H9 (cell line): ENCODE measurements at regions not wholly inside any gene's neighbourhood (a gene's known extent, or its start where the extent isn't known, plus 50 kb on each side); places are given as distances from the start of the nearest gene placed in this dataset.

Experiments
- DNase-seq: peaks from one replicate; pipeline ENCODE4 v3.0.0-alpha.2; 2017
- H2AFZ ChIP-seq: one replicate; pipeline ENCODE4 v1.6.1; 2013; ENCODE audit warnings: mild to moderate bottlenecking, low read length, control low read depth, moderate library complexity
- H2AK5ac ChIP-seq: 2 replicates; pipeline ENCODE4 v1.6.1; 2013; ENCODE audit warnings: low read length, control low read depth, mixed read lengths; ENCODE audit not compliant: insufficient read length
- H2BK120ac ChIP-seq: one replicate; pipeline ENCODE4 v1.6.1; 2013; ENCODE audit warnings: low read depth, mild to moderate bottlenecking, low read length, control low read depth, inconsistent platforms; ENCODE audit not compliant: poor library complexity, severe bottlenecking
- H2BK12ac ChIP-seq: 2 replicates; pipeline ENCODE4 v1.6.1; 2013; ENCODE audit warnings: low read length, control low read depth, mixed read lengths, low read depth; ENCODE audit not compliant: insufficient read length
- H2BK15ac ChIP-seq: 2 replicates; pipeline ENCODE4 v1.6.1; 2013; ENCODE audit warnings: low read depth, low read length, control low read depth
- H2BK20ac ChIP-seq: one replicate; pipeline ENCODE4 v1.6.1; 2013; ENCODE audit warnings: low read depth, mild to moderate bottlenecking, low read length, control low read depth, inconsistent platforms; ENCODE audit not compliant: poor library complexity, severe bottlenecking
- H2BK5ac ChIP-seq: 2 replicates; pipeline ENCODE4 v1.6.1; 2013; ENCODE audit warnings: low read length, control low read depth, mixed read lengths; ENCODE audit not compliant: insufficient read length
- H3K14ac ChIP-seq: 2 replicates; pipeline ENCODE4 v1.6.1; 2013; ENCODE audit warnings: low read length, control low read depth; ENCODE audit not compliant: insufficient read depth
- H3K18ac ChIP-seq: 2 replicates; pipeline ENCODE4 v1.6.1; 2013; ENCODE audit warnings: low read depth, mild to moderate bottlenecking, mixed read lengths, low read length, control low read depth; ENCODE audit not compliant: insufficient read length
- H3K23ac ChIP-seq: 2 replicates; pipeline ENCODE4 v1.6.1; 2013; ENCODE audit warnings: low read length, control low read depth, mixed read lengths, low read depth; ENCODE audit not compliant: insufficient read length
- H3K23me2 ChIP-seq: 2 replicates; pipeline ENCODE4 v1.6.1; 2013; ENCODE audit warnings: low read depth, mild to moderate bottlenecking, mixed read lengths, low read length, control low read depth; ENCODE audit not compliant: insufficient read length, poor library complexity, severe bottlenecking
- H3K27ac ChIP-seq: 2 replicates; pipeline ENCODE4 v1.5.1; 2013; ENCODE audit warnings: low read length, control low read depth, mixed read lengths, low read depth; ENCODE audit not compliant: insufficient read length
- H3K27me3 ChIP-seq: 2 replicates; pipeline ENCODE4 v1.6.1; 2013; ENCODE audit warnings: low read length, control low read depth, inconsistent platforms; ENCODE audit not compliant: insufficient read depth
- H3K4ac ChIP-seq: 2 replicates; pipeline ENCODE4 v1.6.1; 2013; ENCODE audit warnings: low read depth, mild to moderate bottlenecking, control low read depth, inconsistent platforms, low read length, moderate library complexity
- H3K4me1 ChIP-seq: 2 replicates; pipeline ENCODE4 v1.6.1; 2013; ENCODE audit warnings: low read length, control low read depth, inconsistent platforms; ENCODE audit not compliant: insufficient read depth
- H3K4me2 ChIP-seq: 2 replicates; pipeline ENCODE4 v1.6.1; 2013; ENCODE audit warnings: low read length, control low read depth, mixed read lengths; ENCODE audit not compliant: insufficient read length, insufficient read depth
- H3K56ac ChIP-seq: 2 replicates; pipeline ENCODE4 v1.6.1; 2013; ENCODE audit warnings: low read depth, mild to moderate bottlenecking, mixed read lengths, low read length, control low read depth; ENCODE audit not compliant: insufficient read length
- H3K79me1 ChIP-seq: 2 replicates; pipeline ENCODE4 v1.6.1; 2013; ENCODE audit warnings: low read depth, mild to moderate bottlenecking, moderate library complexity, low read length, control low read depth, inconsistent platforms; ENCODE audit not compliant: insufficient read depth, poor library complexity, severe bottlenecking
- H3K79me2 ChIP-seq: 2 replicates; pipeline ENCODE4 v1.6.1; 2013; ENCODE audit warnings: low read length, control low read depth, inconsistent platforms; ENCODE audit not compliant: insufficient read depth
- H3K9ac ChIP-seq: 2 replicates; pipeline ENCODE4 v1.6.1; 2013; ENCODE audit warnings: low read length, control low read depth, mixed read lengths; ENCODE audit not compliant: insufficient read length; ENCODE audit errors: extremely low read depth
- H3K9me3 ChIP-seq: one replicate; pipeline ENCODE4 v1.6.1; 2013; ENCODE audit warnings: low read depth, low read length, inconsistent platforms; ENCODE audit not compliant: control insufficient read depth
- H3T11ph ChIP-seq: one replicate; pipeline ENCODE4 v1.6.1; 2013; ENCODE audit warnings: mild to moderate bottlenecking, low read length, control low read depth, inconsistent platforms
- H4K20me1 ChIP-seq: one replicate; pipeline ENCODE4 v1.6.1; 2013; ENCODE audit not compliant: control insufficient read depth, insufficient read length, insufficient read depth
- H4K5ac ChIP-seq: 2 replicates; pipeline ENCODE4 v1.6.1; 2013; ENCODE audit warnings: low read depth, mild to moderate bottlenecking, mixed read lengths, low read length, control low read depth; ENCODE audit not compliant: insufficient read length
- H4K8ac ChIP-seq: replicated peaks from 2 replicates; pipeline ENCODE4 v1.6.1; 2013; ENCODE audit warnings: low read length, control low read depth, mixed read lengths, low read depth; ENCODE audit not compliant: insufficient read length
- H4K91ac ChIP-seq: 2 replicates; pipeline ENCODE4 v1.6.1; 2013; ENCODE audit warnings: low read depth, mild to moderate bottlenecking, moderate library complexity, mixed read lengths, low read length, control low read depth; ENCODE audit not compliant: insufficient read length
- H3K27ac Mint-ChIP-seq, 3 experiments: 2 replicates in 2 of 3; 3 replicates in 1 of 3; pipeline ENCODE4 v1.8.0; 2020 to 2021; ENCODE audit warnings: mixed read lengths in 3 of 3, mild to moderate bottlenecking in 1 of 3, moderate library complexity in 1 of 3
- H3K27me3 Mint-ChIP-seq: 2 replicates; pipeline ENCODE4 v1.8.0; 2021; ENCODE audit warnings: low read depth, mild to moderate bottlenecking, moderate library complexity, mixed read lengths
- H3K36me3 Mint-ChIP-seq, 3 experiments: 2 replicates in 2 of 3; 3 replicates in 1 of 3; pipeline ENCODE4 v1.8.0; 2020 to 2021; ENCODE audit warnings: low read depth in 3 of 3, mixed read lengths in 3 of 3; ENCODE audit not compliant: insufficient read depth in 1 of 3
- H3K4me1 Mint-ChIP-seq, 2 experiments: 2 replicates each; pipeline ENCODE4 v1.8.0; 2020; ENCODE audit warnings: mixed read lengths in 2 of 2
- H3K4me3 Mint-ChIP-seq, 2 experiments: 2 replicates in 1 of 2; 3 replicates in 1 of 2; pipeline ENCODE4 v1.8.0; 2020 to 2021; ENCODE audit warnings: mild to moderate bottlenecking in 2 of 2, mixed read lengths in 2 of 2, moderate library complexity in 1 of 2
- H3K9me3 Mint-ChIP-seq, 2 experiments: 2 replicates in 1 of 2; 3 replicates in 1 of 2; pipeline ENCODE4 v1.8.0; 2020; ENCODE audit warnings: mild to moderate bottlenecking in 2 of 2, mixed read lengths in 2 of 2, moderate library complexity in 1 of 2
- CTCF ChIP-seq: fragments of 200-600 bp; sonication (generic); conservative IDR thresholded peaks from 3 replicates; pipeline ENCODE4 v1.8.0; 2021; ENCODE audit warnings: antibody characterized with exemption, mild to moderate bottlenecking
- WGBS: extraction: QIAGEN DNeasy Blood & Tissue Kit; methylation state at CpG from one replicate; pipeline ENCODE4 v1.1.7; 2013; ENCODE audit warnings: missing lambda C conversion rate, low lambda C conversion rate, mixed read lengths; ENCODE audit not compliant: insufficient read length; ENCODE audit errors: extremely low coverage; 5-methylcytosine and 5-hydroxymethylcytosine counted together

- no CpG with 5 or more reads among the region's 2 CpGs for whole genome bisulfite sequencing
- peaks cover 0 to 3% (median 2%) of the 10 kb centered on the region in 3 experiments; a peak in 3 of 7 replicates for H3K36me3 Mint-ChIP-seq
- no peaks in the 10 kb centered on the region for H3K4me1 Mint-ChIP-seq
- no peak overlapping the region for H3T11ph ChIP-seq
- DNase-seq, result no peak
- H3K14ac ChIP-seq, result no peak overlapping the region
- no peak overlapping the region for H4K91ac ChIP-seq
- no peak for TF ChIP-seq CTCF
- H3K4me1 ChIP-seq, result no peaks in the 10 kb centered on the region
- H4K20me1 ChIP-seq, result no peaks in the 10 kb centered on the region
- no peaks in the 10 kb centered on the region for H3K9me3 ChIP-seq
- no peak overlapping the region for H2BK15ac ChIP-seq
- no peak overlapping the region for H3K4me2 ChIP-seq
- H3K79me2 ChIP-seq, result no peaks in the 10 kb centered on the region
- no peaks in the 10 kb centered on the region for H3K27me3 Mint-ChIP-seq
- no peak overlapping the region for H4K5ac ChIP-seq
- no peaks in the 10 kb centered on the region for H3K23me2 ChIP-seq
- no peak overlapping the region for H3K27ac ChIP-seq
- H3K4ac ChIP-seq, result no peak overlapping the region
- H3K79me1 ChIP-seq, result no peaks in the 10 kb centered on the region
- H2BK5ac ChIP-seq, result no peak overlapping the region
- H3K27ac Mint-ChIP-seq, result no peak overlapping the region
- no peak overlapping the region for H3K23ac ChIP-seq
- H2AFZ ChIP-seq, result no peak overlapping the region
- no peak overlapping the region for H2BK20ac ChIP-seq
- no peak overlapping the region for H3K56ac ChIP-seq
- no peak overlapping the region for H3K9ac ChIP-seq
- no peak overlapping the region for H2BK12ac ChIP-seq
- no peaks in the 10 kb centered on the region for H3K27me3 ChIP-seq
- H3K18ac ChIP-seq, result no peak overlapping the region
- H2AK5ac ChIP-seq, result no peak overlapping the region
- no peak overlapping the region for H3K4me3 Mint-ChIP-seq
- no peak overlapping the region for H4K8ac ChIP-seq
- no peaks in the 10 kb centered on the region for H3K9me3 Mint-ChIP-seq
- no peak overlapping the region for H2BK120ac ChIP-seq
Measured at GRCh38 chr7:109503421-109503820, 933.7 kb downstream of the DNAJB9 start.
